Skin epidermis (tissue), 12 donors: ENCODE measurements at regions not wholly inside any gene's neighbourhood (a gene's known extent, or its start where the extent isn't known, plus 50 kb on each side); places are given as distances from the start of the nearest gene placed in this dataset.

Experiments
- H3K27ac ChIP-seq, 21 experiments: fragments of 200-600 bp; sonication (generic) in 11 of 21; one replicate each; pipeline ENCODE4 v1.5.0; 2020; ENCODE audit warnings: mild to moderate bottlenecking in 3 of 21, inconsistent platforms in 2 of 21, moderate library complexity in 2 of 21
- H3K4me3 ChIP-seq, 7 experiments: fragments of 200-600 bp; sonication (generic) in 2 of 7; one replicate each; pipeline ENCODE4 v1.5.0; 2020; ENCODE audit warnings: inconsistent platforms in 2 of 7, mild to moderate bottlenecking in 2 of 7, moderate library complexity in 1 of 7

DNA sequence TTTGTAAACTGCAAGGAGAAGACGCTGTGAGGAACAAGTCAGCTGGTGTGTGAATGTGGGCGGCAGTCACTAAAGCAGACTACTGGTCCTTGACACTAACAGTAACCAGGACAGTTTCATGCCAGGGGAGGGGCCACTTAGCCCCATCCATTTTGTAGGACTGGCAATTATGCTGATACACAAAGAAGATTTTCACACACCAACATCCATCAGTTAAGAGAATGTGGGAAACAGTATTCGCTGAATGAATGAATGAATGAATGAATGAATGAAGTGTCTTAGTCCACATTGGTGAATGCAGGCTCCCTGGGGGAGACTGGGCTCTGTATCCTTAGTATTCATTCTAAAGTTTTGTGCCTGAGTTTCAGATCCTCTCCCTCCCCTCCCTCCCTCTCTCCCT lies 590.4 kb downstream of the BRD1 start:
- no peak overlapping the region for H3K27ac ChIP-seq
- H3K4me3 ChIP-seq, result no peak overlapping the region

- H3K4me3 ChIP-seq, result no peak overlapping the region
- no peak overlapping the region for H3K27ac ChIP-seq
Measured at GRCh38 chr22:49236541-49237075, 591.1 kb downstream of the BRD1 start.

DNA sequence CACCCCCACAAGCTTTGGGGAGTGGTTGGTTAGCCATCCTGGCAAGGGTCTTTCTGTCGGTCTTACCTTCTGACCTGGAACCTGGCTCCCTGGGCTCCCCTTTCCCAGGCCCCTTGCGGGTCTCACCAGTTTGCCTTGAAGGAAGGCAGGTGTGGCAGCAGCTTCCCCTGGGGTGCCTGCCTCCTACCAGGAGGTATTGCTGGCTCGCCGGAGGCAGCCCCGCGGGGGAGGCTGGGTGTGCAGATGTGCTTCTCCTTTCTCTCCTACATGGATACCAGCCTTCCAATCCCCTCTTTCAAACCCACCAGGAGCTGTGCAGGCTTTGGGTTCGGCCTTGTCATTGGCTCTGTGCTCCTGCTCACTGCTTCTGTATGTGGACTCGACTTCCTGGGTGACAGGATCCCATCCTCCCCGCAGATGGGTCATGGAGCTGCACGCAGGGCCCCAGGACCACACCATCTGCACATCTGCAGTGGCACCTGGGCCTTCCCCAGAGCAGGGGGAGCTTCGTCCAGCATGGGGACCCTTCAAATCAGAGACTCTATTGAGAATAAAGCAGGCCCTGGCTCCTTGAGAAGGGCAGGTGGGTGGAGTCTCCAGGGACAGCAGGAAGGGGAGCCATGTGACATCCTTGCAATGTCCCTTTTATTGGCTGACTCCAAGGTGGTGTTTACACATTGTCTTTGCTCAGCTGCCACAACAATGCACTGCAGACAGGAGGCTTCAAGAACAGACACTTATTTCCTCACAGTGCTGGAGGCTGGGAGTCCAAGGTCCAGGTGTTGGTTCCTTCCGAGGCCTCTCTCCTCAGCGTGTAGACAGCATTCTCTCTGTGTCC lies 592.0 kb downstream of the BRD1 start:
- H3K4me3 ChIP-seq, result no peak overlapping the region
- no peak overlapping the region for H3K27ac ChIP-seq

- no peak overlapping the region for H3K27ac ChIP-seq
Measured at GRCh38 chr22:49234459-49234858, 593.2 kb downstream of the BRD1 start.

GRCh38 chr22:49233507-49234100 lies 594.1 kb downstream of the BRD1 start:
- Histone ChIP-seq H3K4me3 (no peak overlapping the region), H3K27ac (no peak overlapping the region)

More at GRCh38 chr22:49234459-49234858, 593.2 kb downstream of the BRD1 start:
- no peak overlapping the region for H3K4me3 ChIP-seq

DNA sequence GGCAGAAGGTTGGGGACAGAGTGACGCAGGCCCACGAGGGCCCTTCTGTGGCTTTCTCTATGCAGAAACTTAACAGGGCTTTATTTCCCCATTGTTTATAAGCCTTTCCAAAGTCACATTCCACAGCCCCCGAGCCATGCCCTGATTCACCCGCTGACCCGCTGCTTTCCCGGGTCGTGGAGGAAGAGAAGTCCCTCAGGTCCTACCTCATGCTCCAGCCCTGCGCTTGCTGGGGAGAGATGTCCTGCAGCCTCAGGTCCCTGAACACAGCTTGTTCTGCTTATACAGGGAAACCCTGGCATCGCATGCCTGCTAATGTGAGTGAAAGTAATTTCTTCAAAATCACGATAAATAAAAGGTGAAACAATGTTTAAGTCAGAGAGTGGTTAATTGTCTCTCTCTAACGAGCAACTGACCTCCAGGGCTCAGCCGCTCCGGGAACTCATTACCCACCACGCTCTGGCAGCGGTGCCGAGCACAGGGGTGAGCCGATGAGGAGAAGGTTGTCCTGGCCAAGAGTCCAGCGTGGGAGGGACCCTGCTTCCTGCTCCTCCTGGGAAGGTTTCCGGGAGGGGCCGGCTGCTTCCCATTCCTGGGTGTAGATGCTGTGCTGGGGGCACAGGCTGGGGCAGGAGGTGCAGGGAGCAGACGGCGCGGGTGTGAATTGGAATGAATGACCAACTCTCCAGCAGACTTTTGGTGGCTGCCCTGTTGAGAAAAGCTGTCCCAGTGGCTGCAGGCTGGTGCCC lies 595.2 kb downstream of the BRD1 start:
- H3K27ac ChIP-seq, result no peak overlapping the region
- no peak overlapping the region for H3K4me3 ChIP-seq

DNA sequence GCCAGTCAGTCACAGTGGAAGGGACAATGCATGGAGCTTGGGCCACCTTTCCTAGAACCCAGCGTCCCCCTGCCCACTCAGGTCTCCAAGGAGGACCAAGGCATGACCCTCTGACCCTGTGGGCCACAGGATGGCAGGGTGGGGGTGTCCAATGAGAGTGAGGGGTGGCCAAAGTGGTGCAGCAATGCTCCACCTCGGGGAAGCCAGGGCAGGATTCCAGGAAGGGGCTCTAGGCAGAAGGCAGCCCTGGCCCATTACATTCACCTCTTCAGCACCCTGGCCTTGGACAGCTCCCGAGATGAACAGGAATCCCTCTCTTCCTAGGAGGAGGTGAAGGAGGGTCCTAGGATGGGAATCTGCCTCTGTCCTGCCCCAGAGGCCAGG lies 597.5 kb downstream of the BRD1 start:
- Histone ChIP-seq H3K4me3 (no peak overlapping the region), H3K27ac (no peak overlapping the region)

DNA sequence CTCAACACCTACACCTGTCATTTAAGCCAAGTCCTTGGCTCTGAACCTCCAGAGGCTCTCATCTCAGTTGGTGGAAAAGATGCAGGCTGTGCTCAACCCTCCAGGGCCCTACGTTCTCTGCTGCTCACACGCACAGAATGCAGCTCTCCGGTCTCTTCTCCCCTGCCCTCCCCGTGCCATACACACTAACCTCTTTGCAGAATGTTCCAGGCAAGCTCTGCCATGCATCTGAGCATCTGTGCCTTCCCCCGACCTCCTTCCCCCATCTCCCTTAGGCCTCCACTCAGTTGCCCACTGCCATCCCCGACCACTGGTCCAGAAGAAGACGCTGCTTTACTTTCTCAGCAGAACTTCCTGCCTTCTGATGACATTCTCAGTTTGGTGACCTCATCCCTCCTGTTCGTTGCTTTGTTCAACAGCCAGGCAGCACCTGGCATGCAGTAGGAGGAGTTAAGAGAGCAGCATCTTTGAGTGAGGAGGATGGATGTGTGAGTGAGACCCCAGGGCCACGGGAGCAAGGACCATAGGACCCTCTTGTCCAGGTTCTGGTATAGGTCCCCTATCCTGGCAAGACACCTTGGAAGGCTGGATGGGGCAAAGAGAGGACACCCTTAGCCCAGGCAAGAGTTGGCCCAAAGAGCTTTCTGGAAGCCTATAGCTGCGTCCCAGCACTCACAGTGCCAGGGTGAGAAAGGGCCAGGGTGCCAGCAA lies 598.0 kb downstream of the BRD1 start:
- H3K4me3 ChIP-seq, result no peak overlapping the region

DNA sequence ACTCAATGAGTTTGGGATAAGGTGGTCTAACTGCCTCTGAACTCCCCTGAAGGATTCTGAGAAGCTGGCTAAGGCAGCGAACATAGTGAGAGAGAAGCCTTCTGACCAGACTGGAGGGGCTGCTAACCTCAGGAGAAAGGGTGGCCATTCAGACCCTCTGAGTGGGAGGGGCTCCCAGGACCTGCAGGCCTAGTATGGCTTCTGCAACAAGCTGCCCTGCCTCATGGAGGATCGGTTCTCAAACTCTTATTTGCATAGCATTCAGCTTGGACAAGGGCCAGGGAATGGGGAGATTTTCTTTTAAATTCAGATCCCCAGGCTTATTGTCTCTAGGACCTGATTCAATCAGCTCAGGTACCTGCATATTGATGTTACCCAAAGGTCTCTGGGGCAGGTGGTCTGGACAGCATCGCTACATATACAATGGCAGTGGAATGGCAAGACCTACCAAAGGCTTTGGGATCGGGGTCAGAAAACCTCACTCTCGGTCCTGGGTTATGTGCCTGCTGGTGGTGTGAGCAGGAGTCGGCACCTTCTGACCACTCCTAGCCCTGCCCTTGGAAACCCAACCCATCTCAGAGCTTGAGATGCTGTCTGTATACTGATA lies 599.1 kb downstream of the BRD1 start:
- Histone ChIP-seq H3K27ac (no peak overlapping the region), H3K4me3 (no peak overlapping the region)

More for the DNA sequence above, 598.0 kb downstream of the BRD1 start:
- no peak overlapping the region for H3K27ac ChIP-seq

GRCh38 chr22:49227670-49228069 lies 600.0 kb downstream of the BRD1 start:
- Histone ChIP-seq H3K27ac (no peak overlapping the region), H3K4me3 (no peak overlapping the region)

GRCh38 chr22:49226096-49226495 lies 601.6 kb downstream of the BRD1 start:
- Histone ChIP-seq H3K4me3 (no peak overlapping the region), H3K27ac (no peak overlapping the region)

DNA sequence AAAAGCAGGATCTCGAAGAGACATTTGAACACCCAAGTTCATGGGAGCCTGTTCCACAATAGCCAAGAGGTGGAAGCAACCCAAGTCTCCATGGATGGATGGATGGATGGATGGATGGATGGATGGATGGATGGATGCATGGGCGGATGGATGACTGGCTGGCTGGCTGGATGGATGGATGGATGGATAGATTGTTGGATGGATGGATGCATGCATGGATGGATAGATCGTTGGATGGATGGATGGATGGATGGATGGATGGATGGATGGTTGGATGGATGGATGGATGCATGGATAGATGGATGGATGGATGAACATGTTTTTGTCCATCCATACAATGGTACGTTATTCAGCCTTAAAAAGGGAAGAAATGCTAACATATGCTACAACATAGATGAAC lies 603.4 kb downstream of the BRD1 start:
- Histone ChIP-seq H3K27ac (no peak overlapping the region), H3K4me3 (no peak overlapping the region)

DNA sequence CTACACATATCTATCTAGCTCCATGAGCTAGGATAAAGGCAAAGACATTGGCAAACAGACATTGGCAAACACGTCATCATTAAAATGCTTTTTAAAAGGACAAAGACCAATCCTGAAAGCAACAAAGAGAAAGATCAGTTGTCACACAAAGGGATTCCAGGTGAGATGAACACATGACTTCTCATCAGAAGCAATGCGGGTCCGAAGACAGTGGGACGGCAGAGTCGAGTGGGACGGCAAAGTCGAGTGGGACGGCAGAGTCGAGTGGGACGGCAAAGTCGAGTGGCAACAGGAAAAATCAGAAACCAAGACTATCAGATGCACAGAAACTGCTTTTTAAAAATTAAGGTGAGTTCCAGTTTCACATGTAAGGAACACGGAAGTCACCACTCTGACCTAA lies 609.5 kb downstream of the BRD1 start:
- H3K27ac ChIP-seq, result no peak overlapping the region
- H3K4me3 ChIP-seq, result no peak overlapping the region

GRCh38 chr22:49216579-49216978 lies 611.1 kb downstream of the BRD1 start:
- H3K27ac ChIP-seq, result no peak overlapping the region
- no peak overlapping the region for H3K4me3 ChIP-seq

GRCh38 chr22:49215840-49216239 lies 611.8 kb downstream of the BRD1 start:
- no peak overlapping the region for H3K27ac ChIP-seq
- no peak overlapping the region for H3K4me3 ChIP-seq

GRCh38 chr22:49214976-49215375 lies 612.7 kb downstream of the BRD1 start:
- Histone ChIP-seq H3K4me3 (no peak overlapping the region), H3K27ac (no peak overlapping the region)

GRCh38 chr22:49213731-49214352 lies 613.8 kb downstream of the BRD1 start:
- Histone ChIP-seq H3K27ac (no peak overlapping the region), H3K4me3 (no peak overlapping the region)

DNA sequence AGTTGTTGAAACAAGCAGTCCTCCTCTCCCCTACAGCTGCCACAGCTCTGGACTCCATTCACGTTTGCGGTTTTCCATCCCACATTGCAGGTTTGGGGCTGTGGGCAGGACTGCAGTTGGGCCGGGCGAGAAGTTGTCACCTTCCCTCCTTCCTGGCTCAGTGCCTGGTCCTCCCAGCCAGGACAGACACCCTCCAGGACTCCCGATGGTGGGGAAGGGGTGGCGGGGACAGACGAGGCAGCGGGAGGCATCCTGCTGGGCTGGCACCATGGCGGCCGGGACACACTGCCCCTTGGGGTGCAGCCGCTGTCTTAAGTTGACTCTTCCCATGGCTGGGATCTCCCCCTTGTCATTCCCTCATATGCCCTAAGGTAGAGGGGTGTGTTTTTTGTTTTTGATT lies 615.2 kb downstream of the BRD1 start:
- Histone ChIP-seq H3K4me3 (no peak overlapping the region), H3K27ac (no peak overlapping the region)

DNA sequence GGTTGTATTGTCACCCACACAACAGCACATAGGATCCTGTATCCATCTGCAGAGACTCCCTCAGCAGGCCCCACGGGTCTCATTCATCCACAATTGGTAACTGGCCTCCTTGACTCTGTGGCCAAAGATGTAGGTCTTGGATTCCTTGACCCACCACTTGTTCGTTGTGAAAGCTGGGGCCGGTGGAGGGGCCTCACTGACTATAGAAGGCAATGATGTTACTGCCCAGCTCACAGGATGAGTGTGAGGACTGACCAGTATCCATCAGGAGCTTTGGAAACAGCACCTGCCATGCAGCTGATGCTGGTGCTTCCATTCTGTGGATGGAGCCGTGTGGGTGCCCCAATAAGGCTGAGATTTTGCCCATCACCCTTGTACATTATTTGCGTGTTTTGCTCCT lies 615.7 kb downstream of the BRD1 start:
- no peak overlapping the region for H3K27ac ChIP-seq
- H3K4me3 ChIP-seq, result no peak overlapping the region
